NCI-H2196 treated with DMSO at 0.1 percent for 48 hours (cell line): ENCODE measurements at regions not wholly inside any gene's neighbourhood (a gene's known extent, or its start where the extent isn't known, plus 50 kb on each side); places are given as distances from the start of the nearest gene placed in this dataset.

Experiments used
- DNase-seq: peaks from one replicate; lab custom pipeline; 2025; ENCODE audit not compliant: unreplicated experiment; lab: John Stamatoyannopoulos, UW

GRCh38 chr14:54342806-54343205, 54.0 kb upstream of the CDKN3 start:
- no peak for DNase-seq

GRCh38 chr14:54343272-54344121, 53.3 kb upstream of the CDKN3 start:
- peak; percentile 95 for DNase-seq

DNA sequence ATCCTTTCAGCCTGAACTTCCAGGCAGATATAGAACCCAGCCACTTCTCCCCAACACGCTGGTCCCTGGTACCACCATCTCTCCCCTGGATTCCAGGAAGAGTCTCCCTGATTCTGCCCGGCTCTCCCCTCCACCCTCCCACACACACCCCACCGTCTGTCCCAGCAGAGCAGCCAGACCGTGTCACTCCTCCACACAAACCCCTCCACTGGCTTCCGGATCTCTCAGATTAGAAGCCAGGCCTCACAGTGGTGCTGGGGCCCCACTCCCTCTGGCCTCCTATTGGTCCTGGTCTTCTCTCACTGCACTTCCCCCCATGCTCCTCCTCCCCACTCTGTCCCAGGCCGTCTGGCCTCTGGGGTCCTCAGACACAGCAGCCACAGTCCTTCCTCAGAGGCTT, 52.4 kb upstream of the CDKN3 start:
- no peak for DNase-seq

GRCh38 chr14:54346257-54346656, 50.5 kb upstream of the CDKN3 start:
- no peak for DNase-seq
